SK-N-SH (cell line): ENCODE measurements at regions not wholly inside any gene's neighbourhood (a gene's known extent, or its start where the extent isn't known, plus 50 kb on each side); places are given as distances from the start of the nearest gene placed in this dataset.

ENCODE experiments used
- CTCF ChIA-PET: fragments of 300-600, 350-600 bp; formaldehyde crosslinking; extraction: SDS; loops from one replicate; lab custom pipeline; 2021; lab: Yijun Ruan, JAX
- POLR2A ChIA-PET: fragments of 350-600 bp; sonication (Branson Sonifier 250); formaldehyde crosslinking; extraction: SDS; loops from one replicate; lab custom pipeline; 2020; ENCODE audit warnings: antibody characterized with exemption, inconsistent platforms; lab: Yijun Ruan, JAX
- DNase-seq: peaks from one replicate; pipeline ENCODE4 v3.0.0; 2012
- H2AFZ ChIP-seq: fragments of 200-600 bp; sonication (generic); 2 replicates; pipeline ENCODE4 v1.8.1; 2016; ENCODE audit warnings: antibody characterized with exemption, mild to moderate bottlenecking, low read depth
- H3F3A ChIP-seq: fragments of 200-600 bp; sonication (generic); replicated peaks from 2 replicates; pipeline ENCODE3; 2016; ENCODE audit warnings: antibody characterized with exemption, mild to moderate bottlenecking; ENCODE audit not compliant: insufficient read depth
- H3K27ac ChIP-seq, 2 experiments: fragments of 200-500 bp in 1 of 2; fragments of 200-600 bp in 1 of 2; sonication (Bioruptor generic) in 1 of 2; sonication (generic), shearing (Covaris generic) in 1 of 2; 2 replicates each; pipeline versions ENCODE4 v1.5.1 to v1.6.1; 2014 to 2016; ENCODE audit warnings: low read depth in 2 of 2, inconsistent platforms in 1 of 2, low read length in 1 of 2, mild to moderate bottlenecking in 1 of 2, mixed read lengths in 1 of 2
- H3K27me3 ChIP-seq: fragments of 200-600 bp; sonication (generic), shearing (Covaris generic); 2 replicates; pipeline ENCODE4 v1.6.1; 2016; ENCODE audit warnings: mixed run types; ENCODE audit not compliant: insufficient read depth
- H3K36me3 ChIP-seq, 2 experiments: fragments of 200-500 bp in 1 of 2; fragments of 200-600 bp in 1 of 2; sonication (Bioruptor generic) in 1 of 2; sonication (generic) in 1 of 2; replicated peaks in 1 of 2; 2 replicates each; pipeline versions ENCODE3 to v1.5.1; 2014 to 2016; ENCODE audit warnings: low read length in 1 of 2, mild to moderate bottlenecking in 1 of 2; ENCODE audit not compliant: insufficient read depth in 2 of 2, control insufficient read depth in 1 of 2
- H3K4me1 ChIP-seq, 2 experiments: fragments of 200-500 bp in 1 of 2; fragments of 200-600 bp in 1 of 2; sonication (Bioruptor generic) in 1 of 2; sonication (generic), shearing (Covaris generic) in 1 of 2; 2 replicates each; pipeline versions ENCODE4 v1.5.1 to v1.6.1; 2014 to 2016; ENCODE audit warnings: low read depth in 1 of 2, low read length in 1 of 2, mixed run types in 1 of 2; ENCODE audit not compliant: insufficient read depth in 2 of 2, control insufficient read depth in 1 of 2
- H3K4me2 ChIP-seq: fragments of 200-600 bp; sonication (generic), shearing (Covaris generic); 2 replicates; pipeline ENCODE4 v1.6.1; 2017; ENCODE audit warnings: mixed run types
- H3K4me3 ChIP-seq, 2 experiments: fragments of 200-500 bp in 1 of 2; fragments of 200-600 bp in 1 of 2; sonication (Bioruptor generic) in 1 of 2; sonication (generic), shearing (Covaris generic) in 1 of 2; 2 replicates each; pipeline versions ENCODE4 v1.5.1 to v1.8.1; 2014 to 2016; ENCODE audit warnings: low read depth in 2 of 2, inconsistent platforms in 1 of 2, low read length in 1 of 2, mild to moderate bottlenecking in 1 of 2, mixed read lengths in 1 of 2, moderate library complexity in 1 of 2
- H3K79me2 ChIP-seq: fragments of 200-600 bp; sonication (generic); 2 replicates; pipeline ENCODE4 v1.8.1; 2017; ENCODE audit warnings: mild to moderate bottlenecking; ENCODE audit not compliant: insufficient read depth
- H3K9ac ChIP-seq: fragments of 200-600 bp; sonication (generic); 2 replicates; pipeline ENCODE4 v1.6.1; 2017; ENCODE audit warnings: mixed run types
- H3K9me2 ChIP-seq: fragments of 200-600 bp; sonication (generic); 2 replicates; pipeline ENCODE4 v1.6.1; 2017; ENCODE audit warnings: mixed run types
- H3K9me3 ChIP-seq: fragments of 200-600 bp; sonication (generic); 2 replicates; pipeline ENCODE4 v1.6.1; 2017; ENCODE audit warnings: mixed run types, mild to moderate bottlenecking, moderate library complexity
- H4K20me1 ChIP-seq: fragments of 200-600 bp; sonication (generic); 2 replicates; pipeline ENCODE4 v1.6.1; 2017; ENCODE audit warnings: mild to moderate bottlenecking, mixed run types; ENCODE audit not compliant: insufficient read depth
- CHD2 ChIP-seq: fragments of 150-350 bp; IDR thresholded peaks from 2 replicates; pipeline ENCODE4 v1.6.1; 2018; ENCODE audit warnings: low read length; ENCODE audit not compliant: partially characterized antibody
- FOXM1 ChIP-seq: IDR thresholded peaks from 2 replicates; pipeline ENCODE4 v1.4.0; 2012; ENCODE audit warnings: low read depth, mild to moderate bottlenecking
- GABPA ChIP-seq: IDR thresholded peaks from 2 replicates; pipeline ENCODE4 v1.4.0; 2012; ENCODE audit warnings: low read depth, mild to moderate bottlenecking
- GATA2 ChIP-seq: sonication (generic); formaldehyde crosslinking; IDR thresholded peaks from 2 replicates; pipeline ENCODE4 v1.5.0; 2020; ENCODE audit warnings: mild to moderate bottlenecking, missing genetic modification reagents
- JUND ChIP-seq: IDR thresholded peaks from 2 replicates; pipeline ENCODE4 v1.4.0; 2012
- MEF2A ChIP-seq: IDR thresholded peaks from 2 replicates; pipeline ENCODE4 v1.4.0; 2012; ENCODE audit warnings: low read depth, borderline replicate concordance
- RFX5 ChIP-seq: IDR thresholded peaks from 2 replicates; pipeline ENCODE4 v1.6.1; 2012; ENCODE audit warnings: mild to moderate bottlenecking, improper control_type of control experiment, low read length
- RXRA ChIP-seq: IDR thresholded peaks from 2 replicates; pipeline ENCODE4 v1.4.0; 2012; ENCODE audit warnings: low read depth, mild to moderate bottlenecking, borderline replicate concordance
- SIN3A ChIP-seq: IDR thresholded peaks from 2 replicates; pipeline ENCODE4 v1.6.1; 2012; ENCODE audit warnings: low read depth, mild to moderate bottlenecking, low read length, moderate library complexity, borderline replicate concordance
- SMC3 ChIP-seq: IDR thresholded peaks from 2 replicates; pipeline ENCODE4 v1.6.1; 2012; ENCODE audit warnings: low read depth, low read length, improper control_type of control experiment
- TAF1 ChIP-seq: IDR thresholded peaks from 2 replicates; pipeline ENCODE4 v1.6.1; 2012; ENCODE audit warnings: low read depth, mild to moderate bottlenecking, low read length, moderate library complexity, borderline replicate concordance
- YY1 ChIP-seq: IDR thresholded peaks from 2 replicates; pipeline ENCODE4 v1.4.0; 2012; ENCODE audit warnings: low read depth, mild to moderate bottlenecking
- WGBS: methylation state at CpG from one replicate; pipeline ENCODE4 v1.1.6; 2017; ENCODE audit warnings: low lambda C conversion rate; 5-methylcytosine and 5-hydroxymethylcytosine counted together
- TF ChIP-seq, protein P1 (sequence below): fragments of 150-350 bp; IDR thresholded peaks from 2 replicates; pipeline ENCODE4 v1.6.1; 2017; ENCODE audit warnings: antibody characterized with exemption, low read length, low read depth, borderline replicate concordance
- TF ChIP-seq, protein P2 (sequence below): IDR thresholded peaks from 2 replicates; pipeline ENCODE4; 2012
- TF ChIP-seq, protein P3 (sequence below): IDR thresholded peaks from 2 replicates; pipeline ENCODE4 v1.6.1; 2012; ENCODE audit warnings: mild to moderate bottlenecking, low read depth, low read length, moderate library complexity

DNA sequence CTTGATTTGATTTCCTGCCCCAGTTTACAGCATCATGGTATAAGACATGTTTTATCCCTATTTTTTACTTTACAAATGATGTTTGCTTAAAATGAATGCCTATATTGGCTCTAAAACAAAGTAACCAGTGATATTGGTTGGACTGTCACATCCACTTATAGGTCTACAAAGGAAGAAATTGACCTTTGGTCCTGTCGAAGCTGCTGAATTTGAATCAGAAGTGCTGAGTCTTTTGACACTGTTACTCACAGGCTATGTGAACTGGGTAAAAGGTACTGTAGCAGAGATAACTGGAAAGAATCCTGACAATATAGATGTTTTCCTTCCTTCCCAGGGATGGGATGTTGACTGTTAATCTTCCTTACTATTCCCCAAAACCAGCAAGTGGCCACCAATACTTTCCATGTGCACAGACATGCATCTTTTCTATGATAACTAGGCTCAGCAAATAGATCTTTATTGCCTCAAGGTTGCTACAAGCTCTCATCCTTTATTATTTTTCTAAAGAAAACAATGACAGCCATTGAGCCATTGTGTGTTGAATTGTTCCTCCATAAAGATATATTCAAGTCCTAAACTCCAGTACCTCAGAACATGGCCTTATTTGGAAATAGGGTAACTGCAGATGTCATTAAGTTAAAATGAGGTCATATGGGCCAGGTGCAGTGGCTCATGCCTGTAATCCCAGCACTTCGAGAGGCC, 175.9 kb upstream of the NR5A2 start:
- no peak overlapping the region for H3K27ac ChIP-seq
- no peaks in the 10 kb centered on the region for H3K36me3 ChIP-seq
- no peak overlapping the region for H2AFZ ChIP-seq
- H3K4me2 ChIP-seq: no peak overlapping the region
- no peaks in the 10 kb centered on the region for H3K27me3 ChIP-seq
- H3K9me3 ChIP-seq: no peaks in the 10 kb centered on the region
- H3K9ac ChIP-seq: no peak overlapping the region
- H4K20me1 ChIP-seq: no peaks in the 10 kb centered on the region
- WGBS: 40% methylated on average over 2 of the region's 2 CpGs
- no peaks in the 10 kb centered on the region for H3K79me2 ChIP-seq
- no peaks in the 10 kb centered on the region for H3K4me1 ChIP-seq
- no peaks in the 10 kb centered on the region for H3F3A ChIP-seq
- TF ChIP-seq SIN3A: no peak
- TF ChIP-seq, protein P1, sequence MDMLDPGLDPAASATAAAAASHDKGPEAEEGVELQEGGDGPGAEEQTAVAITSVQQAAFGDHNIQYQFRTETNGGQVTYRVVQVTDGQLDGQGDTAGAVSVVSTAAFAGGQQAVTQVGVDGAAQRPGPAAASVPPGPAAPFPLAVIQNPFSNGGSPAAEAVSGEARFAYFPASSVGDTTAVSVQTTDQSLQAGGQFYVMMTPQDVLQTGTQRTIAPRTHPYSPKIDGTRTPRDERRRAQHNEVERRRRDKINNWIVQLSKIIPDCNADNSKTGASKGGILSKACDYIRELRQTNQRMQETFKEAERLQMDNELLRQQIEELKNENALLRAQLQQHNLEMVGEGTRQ: no peak
- TF ChIP-seq JUND: no peak
- TF ChIP-seq GATA2: no peak
- TF ChIP-seq TAF1: no peak
- TF ChIP-seq FOXM1: no peak
- no peak for TF ChIP-seq RXRA
- TF ChIP-seq, protein P2, sequence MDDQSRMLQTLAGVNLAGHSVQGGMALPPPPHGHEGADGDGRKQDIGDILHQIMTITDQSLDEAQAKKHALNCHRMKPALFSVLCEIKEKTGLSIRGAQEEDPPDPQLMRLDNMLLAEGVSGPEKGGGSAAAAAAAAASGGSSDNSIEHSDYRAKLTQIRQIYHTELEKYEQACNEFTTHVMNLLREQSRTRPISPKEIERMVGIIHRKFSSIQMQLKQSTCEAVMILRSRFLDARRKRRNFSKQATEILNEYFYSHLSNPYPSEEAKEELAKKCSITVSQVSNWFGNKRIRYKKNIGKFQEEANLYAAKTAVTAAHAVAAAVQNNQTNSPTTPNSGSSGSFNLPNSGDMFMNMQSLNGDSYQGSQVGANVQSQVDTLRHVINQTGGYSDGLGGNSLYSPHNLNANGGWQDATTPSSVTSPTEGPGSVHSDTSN: no peak
- TF ChIP-seq, protein P3, sequence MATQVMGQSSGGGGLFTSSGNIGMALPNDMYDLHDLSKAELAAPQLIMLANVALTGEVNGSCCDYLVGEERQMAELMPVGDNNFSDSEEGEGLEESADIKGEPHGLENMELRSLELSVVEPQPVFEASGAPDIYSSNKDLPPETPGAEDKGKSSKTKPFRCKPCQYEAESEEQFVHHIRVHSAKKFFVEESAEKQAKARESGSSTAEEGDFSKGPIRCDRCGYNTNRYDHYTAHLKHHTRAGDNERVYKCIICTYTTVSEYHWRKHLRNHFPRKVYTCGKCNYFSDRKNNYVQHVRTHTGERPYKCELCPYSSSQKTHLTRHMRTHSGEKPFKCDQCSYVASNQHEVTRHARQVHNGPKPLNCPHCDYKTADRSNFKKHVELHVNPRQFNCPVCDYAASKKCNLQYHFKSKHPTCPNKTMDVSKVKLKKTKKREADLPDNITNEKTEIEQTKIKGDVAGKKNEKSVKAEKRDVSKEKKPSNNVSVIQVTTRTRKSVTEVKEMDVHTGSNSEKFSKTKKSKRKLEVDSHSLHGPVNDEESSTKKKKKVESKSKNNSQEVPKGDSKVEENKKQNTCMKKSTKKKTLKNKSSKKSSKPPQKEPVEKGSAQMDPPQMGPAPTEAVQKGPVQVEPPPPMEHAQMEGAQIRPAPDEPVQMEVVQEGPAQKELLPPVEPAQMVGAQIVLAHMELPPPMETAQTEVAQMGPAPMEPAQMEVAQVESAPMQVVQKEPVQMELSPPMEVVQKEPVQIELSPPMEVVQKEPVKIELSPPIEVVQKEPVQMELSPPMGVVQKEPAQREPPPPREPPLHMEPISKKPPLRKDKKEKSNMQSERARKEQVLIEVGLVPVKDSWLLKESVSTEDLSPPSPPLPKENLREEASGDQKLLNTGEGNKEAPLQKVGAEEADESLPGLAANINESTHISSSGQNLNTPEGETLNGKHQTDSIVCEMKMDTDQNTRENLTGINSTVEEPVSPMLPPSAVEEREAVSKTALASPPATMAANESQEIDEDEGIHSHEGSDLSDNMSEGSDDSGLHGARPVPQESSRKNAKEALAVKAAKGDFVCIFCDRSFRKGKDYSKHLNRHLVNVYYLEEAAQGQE: no peak
- TF ChIP-seq GABPA: no peak
- no peak for TF ChIP-seq MEF2A
- no peak for TF ChIP-seq YY1
- no peak for TF ChIP-seq CHD2
- TF ChIP-seq SMC3: no peak
- TF ChIP-seq RFX5: no peak
- TF ChIP-seq, all 33 proteins: peak for 0
- DNase-seq: no peak
- ChIA-PET CTCF (interaction anchor here (1.1 kb wide), 1 partner anchor 25 kb away, joined by 3 read pairs; no protein-coding TSS in a partner anchor), POLR2A (no interaction called here)
- Histone ChIP-seq H3K9me2 (no peaks in the 10 kb centered on the region), H3K4me3 (no peak overlapping the region)
